B cell (primary cell): ENCODE measurements at regions not wholly inside any gene's neighbourhood (a gene's known extent, or its start where the extent isn't known, plus 50 kb on each side); places are given as distances from the start of the nearest gene placed in this dataset.

Experiments used
- ATAC-seq: fragments of 200-7000 bp; cut with Tn5 transposase; one replicate; pipeline ENCODE4 v1.10.0; 2021; ENCODE audit warnings: low read depth, mild to moderate bottlenecking, moderate number of reproducible peaks, moderate library complexity
- CTCF ChIA-PET: fragments of 350-600 bp; sonication (Branson Sonifier 250); formaldehyde crosslinking; loops from one replicate; lab custom pipeline; 2021; ENCODE audit warnings: antibody characterized with exemption, inconsistent platforms; lab: Charles Lee
- POLR2A ChIA-PET: fragments of 350-600 bp; sonication (Branson Sonifier 250); formaldehyde crosslinking; loops from one replicate; lab custom pipeline; 2021; ENCODE audit warnings: antibody characterized with exemption; lab: Charles Lee
- DNase-seq: peaks from one replicate; pipeline ENCODE4 v3.0.0; 2013
- H2AFZ ChIP-seq: 2 replicates; pipeline ENCODE4 v1.6.1; 2012; ENCODE audit warnings: mild to moderate bottlenecking, low read depth, low read length; ENCODE audit not compliant: insufficient read depth, poor library complexity, severe bottlenecking
- H3K27ac ChIP-seq, 2 donors: 1 replicate in 1 of 2; 2 replicates in 1 of 2; pipeline ENCODE4 v1.5.1; 2012 to 2013; ENCODE audit warnings: low read length in 2 of 2, mild to moderate bottlenecking in 2 of 2, moderate library complexity in 1 of 2
- H3K27me3 ChIP-seq, 4 experiments: fragments of 200-600 bp in 1 of 4; sonication (generic) in 1 of 4; replicated peaks in 1 of 4; 1 replicate in 2 of 4; 2 replicates in 2 of 4; pipeline versions ENCODE4 v1.6.1 to v1.7.0; 2013 to 2016; ENCODE audit warnings: low read length in 3 of 4, mild to moderate bottlenecking in 2 of 4, mixed read lengths in 1 of 4, moderate library complexity in 1 of 4; ENCODE audit not compliant: insufficient read depth in 4 of 4, control insufficient read depth in 3 of 4; ENCODE audit errors: control extremely low read depth in 1 of 4
- H3K36me3 ChIP-seq, 2 experiments: replicated peaks in 1 of 2; 1 replicate in 1 of 2; 2 replicates in 1 of 2; pipeline versions ENCODE4 v1.6.1 to v1.7.1; 2013; ENCODE audit warnings: low read length in 1 of 2; ENCODE audit not compliant: insufficient read depth in 2 of 2, control insufficient read depth in 1 of 2; ENCODE audit errors: control extremely low read depth in 1 of 2, extremely low read depth in 1 of 2
- H3K4me1 ChIP-seq, 2 donors: fragments of 200-600 bp in 1 of 2; sonication (generic) in 1 of 2; 1 replicate in 1 of 2; 2 replicates in 1 of 2; pipeline versions ENCODE4 v1.5.1 to v1.6.1; 2013 to 2017; ENCODE audit warnings: low read length in 2 of 2; ENCODE audit not compliant: control insufficient read depth in 2 of 2, insufficient read depth in 2 of 2
- H3K4me2 ChIP-seq: replicated peaks from 2 replicates; pipeline ENCODE3; 2012; ENCODE audit warnings: mild to moderate bottlenecking, low read depth, low read length; ENCODE audit not compliant: poor library complexity, severe bottlenecking
- H3K4me3 ChIP-seq, 5 experiments: fragments of 200-600 bp in 1 of 5; sonication (generic) in 1 of 5; 1 replicate in 3 of 5; 2 replicates in 2 of 5; pipeline versions ENCODE4 v1.5.1 to v1.7.0; 2011 to 2016; ENCODE audit warnings: low read length in 4 of 5, mild to moderate bottlenecking in 4 of 5, low read depth in 2 of 5, control low read depth in 1 of 5, moderate library complexity in 1 of 5; ENCODE audit not compliant: insufficient read depth in 1 of 5; ENCODE audit errors: control extremely low read depth in 1 of 5, extremely low read depth in 1 of 5
- H3K79me2 ChIP-seq: fragments of 200-600 bp; sonication (generic); one replicate; pipeline ENCODE4 v1.6.0; 2016; ENCODE audit warnings: low read length; ENCODE audit not compliant: control insufficient read depth, insufficient read depth
- H3K9ac ChIP-seq: fragments of 200-600 bp; sonication (generic); 2 replicates; pipeline ENCODE4 v1.6.1; 2017; ENCODE audit warnings: mild to moderate bottlenecking, low read length, moderate library complexity
- H3K9me3 ChIP-seq, 3 donors: one replicate each; pipeline versions ENCODE4 v1.6.1 to v1.7.1; 2013; ENCODE audit warnings: low read length in 2 of 3; ENCODE audit not compliant: control insufficient read depth in 2 of 3, insufficient read depth in 1 of 3; ENCODE audit errors: control extremely low read depth in 1 of 3
- H4K20me1 ChIP-seq: 2 replicates; pipeline ENCODE4 v1.6.0; 2012; ENCODE audit warnings: mild to moderate bottlenecking, low read length; ENCODE audit not compliant: insufficient read depth, control insufficient read depth, poor library complexity, severe bottlenecking
- H3K27ac Mint-ChIP-seq: one replicate; pipeline ENCODE4 v1.8.0; 2021; ENCODE audit warnings: mixed read lengths
- H3K27me3 Mint-ChIP-seq: one replicate; pipeline ENCODE4 v1.8.0; 2021; ENCODE audit warnings: mixed read lengths
- H3K4me1 Mint-ChIP-seq: one replicate; pipeline ENCODE4 v1.8.0; 2021; ENCODE audit warnings: mixed read lengths
- H3K4me3 Mint-ChIP-seq: one replicate; pipeline ENCODE4 v1.8.0; 2021; ENCODE audit warnings: mixed read lengths
- H3K9me3 Mint-ChIP-seq: one replicate; pipeline ENCODE4 v1.8.0; 2022; ENCODE audit warnings: mixed read lengths; ENCODE audit not compliant: insufficient read depth
- CTCF ChIP-seq: fragments of 200-600 bp; IDR thresholded peaks from one replicate; pipeline ENCODE4 v1.8.0; 2022; ENCODE audit warnings: antibody characterized with exemption, mild to moderate bottlenecking
- EZH2 ChIP-seq: IDR thresholded peaks from 2 replicates; pipeline ENCODE4 v1.6.1; 2012; ENCODE audit warnings: borderline replicate concordance, low read depth, mild to moderate bottlenecking, moderate library complexity, low read length; ENCODE audit not compliant: insufficient read depth, poor library complexity, severe bottlenecking
- WGBS: methylation state at CpG from one replicate; pipeline ENCODE4 v1.1.5; 2013; ENCODE audit warnings: missing lambda C conversion rate; ENCODE audit not compliant: insufficient coverage; 5-methylcytosine and 5-hydroxymethylcytosine counted together
- intact Hi-C: fragments of 100-400 bp; cut with micrococcal nuclease; formaldehyde crosslinking; loops from one replicate; pipeline ENCODE4 v1.10.0; 2022

GRCh38 chr7:50865450-50865849 lies 82.8 kb upstream of the GRB10 start:
- no peak overlapping the region for H2AFZ ChIP-seq
- Mint-ChIP-seq H3K27ac (no peak overlapping the region), H3K9me3 (no peaks in the 10 kb centered on the region), H3K27me3 (peaks cover 4% of the 10 kb centered on the region), H3K4me3 (no peak overlapping the region), H3K4me1 (no peaks in the 10 kb centered on the region)
- POLR2A ChIA-PET, result no interaction called here
- H3K27me3 ChIP-seq, result no peaks in the 10 kb centered on the region
- H4K20me1 ChIP-seq, result no peaks in the 10 kb centered on the region
- WGBS, result 100% methylated on average over 1 of the region's 5 CpGs
- no peak for DNase-seq
- H3K36me3 ChIP-seq, result no peaks in the 10 kb centered on the region
- H3K9ac ChIP-seq, result no peak overlapping the region
- peaks cover 0 to 6% (median 0%) of the 10 kb centered on the region in 3 donors for H3K9me3 ChIP-seq
- H3K4me1 ChIP-seq, result no peaks in the 10 kb centered on the region
- no peak for TF ChIP-seq CTCF
- TF ChIP-seq EZH2, result no peak
- no peak overlapping the region for H3K27ac ChIP-seq
- CTCF ChIA-PET, result no interaction called here
- no peak for ATAC-seq
- no peak overlapping the region for H3K4me3 ChIP-seq
- intact Hi-C loops, result no loop called here
- H3K79me2 ChIP-seq, result no peaks in the 10 kb centered on the region
- no peak overlapping the region for H3K4me2 ChIP-seq

GRCh38 chr7:50864694-50865093 lies 82.0 kb upstream of the GRB10 start:
- intact Hi-C loops, result no loop called here
- Mint-ChIP-seq H3K27me3 (peaks cover 4% of the 10 kb centered on the region), H3K9me3 (no peaks in the 10 kb centered on the region), H3K27ac (no peak overlapping the region), H3K4me1 (no peaks in the 10 kb centered on the region), H3K4me3 (no peak overlapping the region)
- POLR2A ChIA-PET, result no interaction called here
- Histone ChIP-seq H3K9ac (no peak overlapping the region), H3K4me3 (no peak overlapping the region), H2AFZ (no peak overlapping the region), H3K79me2 (no peaks in the 10 kb centered on the region), H3K4me2 (no peak overlapping the region), H3K27ac (no peak overlapping the region), H3K36me3 (no peaks in the 10 kb centered on the region), H3K9me3 (peaks cover 0 to 6% (median 0%) of the 10 kb centered on the region in 3 donors), H3K4me1 (no peaks in the 10 kb centered on the region), H3K27me3 (no peaks in the 10 kb centered on the region), H4K20me1 (no peaks in the 10 kb centered on the region)
- DNase-seq (no peak), ATAC-seq (no peak)
- no peak for TF ChIP-seq CTCF
- no peak for TF ChIP-seq EZH2
- WGBS, result 100% methylated on average over 4 of the region's 4 CpGs
- CTCF ChIA-PET, result no interaction called here
